Liver (tissue), 3 donors: ENCODE measurements at regions not wholly inside any gene's neighbourhood (a gene's known extent, or its start where the extent isn't known, plus 50 kb on each side); places are given as distances from the start of the nearest gene placed in this dataset.

ENCODE experiments used
- ATF3 ChIP-seq: IDR thresholded peaks from 2 replicates; pipeline ENCODE4 v1.6.1; 2016; ENCODE audit warnings: antibody characterized with exemption
- EGR1 ChIP-seq, 2 donors: IDR thresholded peaks; 2 replicates each; pipeline ENCODE4 v1.6.1; 2016 to 2018; ENCODE audit warnings: antibody characterized with exemption in 2 of 2, low read depth in 2 of 2
- GABPA ChIP-seq, 2 donors: IDR thresholded peaks in 1 of 2; conservative IDR thresholded peaks in 1 of 2; 2 replicates each; pipeline ENCODE4 v1.6.1; 2016; ENCODE audit warnings: antibody characterized with exemption in 2 of 2, mild to moderate bottlenecking in 1 of 2, moderate library complexity in 1 of 2
- RAD21 ChIP-seq, 2 donors: IDR thresholded peaks; 2 replicates each; pipeline ENCODE4 v1.6.1; 2016; ENCODE audit warnings: antibody characterized with exemption in 2 of 2, mild to moderate bottlenecking in 2 of 2
- RXRA ChIP-seq, 2 donors: IDR thresholded peaks; 2 replicates each; pipeline ENCODE4 v1.6.1; 2017 to 2018; ENCODE audit warnings: antibody characterized with exemption in 2 of 2, mild to moderate bottlenecking in 1 of 2
- TAF1 ChIP-seq: conservative IDR thresholded peaks from 2 replicates; pipeline ENCODE4 v1.6.1; 2016; ENCODE audit warnings: antibody characterized with exemption, mild to moderate bottlenecking
- YY1 ChIP-seq: IDR thresholded peaks from 2 replicates; pipeline ENCODE4 v1.6.1; 2016; ENCODE audit warnings: antibody characterized with exemption, mild to moderate bottlenecking
- TF ChIP-seq, protein P1 (sequence below): fragments of 150-350 bp; IDR thresholded peaks from 2 replicates; pipeline ENCODE4 v1.5.1; 2017; ENCODE audit warnings: improper control_type of control experiment, low read depth, low read length; ENCODE audit not compliant: missing input control
- donor health status: healthy.
- donor health status: healthy.

DNA sequence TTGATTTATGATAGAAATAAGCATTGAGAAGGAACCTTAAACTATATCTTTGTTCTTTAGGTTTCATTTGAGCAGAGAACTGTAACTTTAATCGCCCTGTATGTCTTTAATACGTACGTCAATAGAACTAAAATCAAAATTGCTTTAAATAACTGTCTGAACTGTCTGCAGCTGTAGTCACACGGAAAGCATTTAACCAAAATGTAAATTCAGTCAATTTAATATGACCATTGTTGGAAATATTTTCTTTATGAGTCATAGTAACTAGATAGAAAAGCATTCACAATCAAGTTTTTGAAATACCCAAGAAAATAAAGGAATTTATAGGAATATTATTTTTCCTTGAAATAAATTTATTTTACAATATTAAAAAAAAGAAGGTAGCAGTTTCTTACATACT lies 157.1 kb upstream of the CDH6 start:
- TF ChIP-seq, protein P1, sequence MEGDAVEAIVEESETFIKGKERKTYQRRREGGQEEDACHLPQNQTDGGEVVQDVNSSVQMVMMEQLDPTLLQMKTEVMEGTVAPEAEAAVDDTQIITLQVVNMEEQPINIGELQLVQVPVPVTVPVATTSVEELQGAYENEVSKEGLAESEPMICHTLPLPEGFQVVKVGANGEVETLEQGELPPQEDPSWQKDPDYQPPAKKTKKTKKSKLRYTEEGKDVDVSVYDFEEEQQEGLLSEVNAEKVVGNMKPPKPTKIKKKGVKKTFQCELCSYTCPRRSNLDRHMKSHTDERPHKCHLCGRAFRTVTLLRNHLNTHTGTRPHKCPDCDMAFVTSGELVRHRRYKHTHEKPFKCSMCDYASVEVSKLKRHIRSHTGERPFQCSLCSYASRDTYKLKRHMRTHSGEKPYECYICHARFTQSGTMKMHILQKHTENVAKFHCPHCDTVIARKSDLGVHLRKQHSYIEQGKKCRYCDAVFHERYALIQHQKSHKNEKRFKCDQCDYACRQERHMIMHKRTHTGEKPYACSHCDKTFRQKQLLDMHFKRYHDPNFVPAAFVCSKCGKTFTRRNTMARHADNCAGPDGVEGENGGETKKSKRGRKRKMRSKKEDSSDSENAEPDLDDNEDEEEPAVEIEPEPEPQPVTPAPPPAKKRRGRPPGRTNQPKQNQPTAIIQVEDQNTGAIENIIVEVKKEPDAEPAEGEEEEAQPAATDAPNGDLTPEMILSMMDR, result no peak
- TF ChIP-seq RXRA (IDR thresholded peaks at IDR 0.05) (no peak), TAF1 (no peak), RAD21 (IDR thresholded peaks at IDR 0.05) (no peak), YY1 (no peak), EGR1 (IDR thresholded peaks at IDR 0.05; ENCODE audit: low read depth in 2 of 2) (no peak), ATF3 (no peak), GABPA (IDR thresholded peaks at IDR 0.05 in 1 of 2, conservative IDR thresholded peaks at IDR 0.05 in 1 of 2) (no peak)
